ENCODE measurements at regions not wholly inside any gene's neighbourhood (a gene's known extent, or its start where the extent isn't known, plus 50 kb on each side); places are given as distances from the start of the nearest gene placed in this dataset.
A peak's percentile ranks its signal among the peaks of the same experiment; 100 is the strongest.
"Not testable (repeated sequence)": the region's sequence is repeated elsewhere in the genome, so short reads cannot be mapped to it uniquely, and the experiment has no call there.

GRCh38 chr3:59404851-59405250, 355.0 kb upstream of the CFAP20DC start:
- DNase-seq = no peak

- no peak for DNase-seq
These were observed 354.2 kb upstream of the CFAP20DC start for GRCh38 chr3:59404064-59404463.

GRCh38 chr3:59401924-59402323, 352.1 kb upstream of the CFAP20DC start:
- DNase-seq = no peak

GRCh38 chr3:59392116-59392515, 342.3 kb upstream of the CFAP20DC start:
- DNase-seq = no peak

- DNase-seq = no peak
These were observed 341.3 kb upstream of the CFAP20DC start for GRCh38 chr3:59391131-59391530.

GRCh38 chr3:59388555-59389270, 338.9 kb upstream of the CFAP20DC start:
- no peak for DNase-seq

- peak; percentile 4 for DNase-seq
These were observed 336.3 kb upstream of the CFAP20DC start for GRCh38 chr3:59386165-59386564.

GRCh38 chr3:59385547-59385946, 335.7 kb upstream of the CFAP20DC start:
- no peak for DNase-seq

- no peak for DNase-seq
These were observed 331.5 kb upstream of the CFAP20DC start for GRCh38 chr3:59381282-59381681.

GRCh38 chr3:59380146-59380545, 330.3 kb upstream of the CFAP20DC start:
- DNase-seq = no peak

GRCh38 chr3:59374818-59375211, 325.0 kb upstream of the CFAP20DC start:
- DNase-seq = no peak

- DNase-seq = no peak
These were observed 324.4 kb upstream of the CFAP20DC start for GRCh38 chr3:59374091-59374817.

- no peak for DNase-seq
These were observed 322.5 kb upstream of the CFAP20DC start for GRCh38 chr3:59372346-59372745.

GRCh38 chr3:59368900-59369675, 319.3 kb upstream of the CFAP20DC start:
- no peak for DNase-seq

- no peak for DNase-seq
These were observed 317.3 kb upstream of the CFAP20DC start for GRCh38 chr3:59367150-59367549.

- no peak for DNase-seq
These were observed 316.4 kb upstream of the CFAP20DC start for GRCh38 chr3:59366218-59366617.

- no peak for DNase-seq
These were observed 314.7 kb upstream of the CFAP20DC start for GRCh38 chr3:59364496-59364895.

GRCh38 chr3:59360312-59360711, 310.5 kb upstream of the CFAP20DC start:
- DNase-seq = not testable (repeated sequence)

- no peak for DNase-seq
These were observed 291.6 kb upstream of the CFAP20DC start for GRCh38 chr3:59341459-59341858.

GRCh38 chr3:59339818-59340217, 290.0 kb upstream of the CFAP20DC start:
- no peak for DNase-seq

GRCh38 chr3:59338934-59339333, 289.1 kb upstream of the CFAP20DC start:
- no peak for DNase-seq

- no peak for DNase-seq
These were observed 285.5 kb upstream of the CFAP20DC start for GRCh38 chr3:59335338-59335737.

GRCh38 chr3:59334585-59334984, 284.8 kb upstream of the CFAP20DC start:
- DNase-seq = no peak
